GM18907 (cell line): ENCODE measurements at regions not wholly inside any gene's neighbourhood (a gene's known extent, or its start where the extent isn't known, plus 50 kb on each side); places are given as distances from the start of the nearest gene placed in this dataset.

ENCODE experiments used
- ATAC-seq: cut with Tn5 transposase; IDR thresholded peaks from one replicate; pipeline ENCODE4 v1.9.1; 2021; ENCODE audit warnings: mild to moderate bottlenecking, moderate library complexity; ENCODE audit not compliant: unreplicated experiment

GRCh38 chr6:142558786-142559185 is 257.0 kb downstream of the ADGRG6 start:
- no peak for ATAC-seq

GRCh38 chr6:142561511-142562265 is 259.9 kb downstream of the ADGRG6 start:
- ATAC-seq: no peak

GRCh38 chr6:142562865-142563264 is 261.1 kb downstream of the ADGRG6 start:
- no peak for ATAC-seq

- peak; percentile 58 for ATAC-seq
These were observed 265.0 kb downstream of the ADGRG6 start for GRCh38 chr6:142566628-142567396.

- ATAC-seq: no peak
These were observed 265.7 kb downstream of the ADGRG6 start for GRCh38 chr6:142567461-142567860.

- no peak for ATAC-seq
These were observed 267.2 kb downstream of the ADGRG6 start for GRCh38 chr6:142568857-142569597.

GRCh38 chr6:142569676-142570075 is 267.9 kb downstream of the ADGRG6 start:
- ATAC-seq: no peak

GRCh38 chr6:142570221-142570671 is 268.4 kb downstream of the ADGRG6 start:
- ATAC-seq: no peak

GRCh38 chr6:142592876-142593275 is 291.1 kb downstream of the ADGRG6 start:
- no peak for ATAC-seq

GRCh38 chr6:142597836-142598235 is 296.0 kb downstream of the ADGRG6 start:
- no peak for ATAC-seq

GRCh38 chr6:142601427-142601826 is 299.6 kb downstream of the ADGRG6 start:
- no peak for ATAC-seq

- ATAC-seq: no peak
These were observed 301.2 kb downstream of the ADGRG6 start for GRCh38 chr6:142602972-142603371.

- no peak for ATAC-seq
These were observed 304.2 kb downstream of the ADGRG6 start for GRCh38 chr6:142605922-142606485.

- ATAC-seq: no peak
These were observed 311.1 kb downstream of the ADGRG6 start for GRCh38 chr6:142612956-142613355.

GRCh38 chr6:142613981-142614380 is 312.2 kb downstream of the ADGRG6 start:
- no peak for ATAC-seq

GRCh38 chr6:142617158-142617557 is 315.4 kb downstream of the ADGRG6 start:
- no peak for ATAC-seq

GRCh38 chr6:142621822-142622221 is 320.0 kb downstream of the ADGRG6 start:
- ATAC-seq: no peak

GRCh38 chr6:142624978-142625715 is 319.8 kb downstream of the HIVEP2 start:
- no peak for ATAC-seq

- ATAC-seq: no peak
These were observed 317.5 kb downstream of the HIVEP2 start for GRCh38 chr6:142627474-142627873.
